ENCODE measurements at regions not wholly inside any gene's neighbourhood (a gene's known extent, or its start where the extent isn't known, plus 50 kb on each side); places are given as distances from the start of the nearest gene placed in this dataset.

DNA sequence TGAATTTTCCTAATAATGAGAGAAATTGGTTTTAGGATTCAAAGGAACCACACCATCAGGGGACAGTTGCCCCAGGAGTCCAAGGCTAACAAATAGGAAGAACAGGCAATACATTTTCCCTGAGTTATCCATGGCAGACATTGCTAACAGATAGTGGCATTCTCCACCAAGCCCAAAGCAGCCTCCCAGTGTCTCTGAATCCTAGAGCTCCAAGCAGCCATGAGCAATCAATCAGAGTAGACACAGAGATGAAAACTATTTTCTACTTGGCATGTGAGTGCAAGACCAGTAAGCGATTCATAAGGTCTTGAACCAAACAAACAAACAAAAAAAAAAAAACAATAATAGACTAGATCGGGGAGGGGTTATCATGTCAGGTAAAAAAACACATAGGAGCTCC lies 515.7 kb downstream of the MED13L start:
- no peak for TF ChIP-seq CTCF (IDR thresholded peaks at IDR 0.05; ENCODE audit: low read length, missing control alignments)
- no peak overlapping the region for H3K4me3 ChIP-seq (replicated peaks; ENCODE audit: low read depth, low read length)
- no peak for DNase-seq (ENCODE audit: low read depth)

- TF ChIP-seq CTCF (IDR thresholded peaks at IDR 0.05; ENCODE audit: low read length, missing control alignments), result no peak
- H3K4me3 ChIP-seq (replicated peaks; ENCODE audit: low read depth, low read length), result no peak overlapping the region
- DNase-seq (ENCODE audit: low read depth), result no peak
Measured at GRCh38 chr12:115760231-115760630, 517.3 kb downstream of the MED13L start.

- no peak overlapping the region for H3K4me3 ChIP-seq (replicated peaks; ENCODE audit: low read depth, low read length)
- no peak for TF ChIP-seq CTCF (IDR thresholded peaks at IDR 0.05; ENCODE audit: low read length, missing control alignments)
Measured at GRCh38 chr12:115758877-115759620, 518.4 kb downstream of the MED13L start.

GRCh38 chr12:115758183-115758582 lies 519.3 kb downstream of the MED13L start:
- TF ChIP-seq CTCF (IDR thresholded peaks at IDR 0.05; ENCODE audit: low read length, missing control alignments), result no peak
- DNase-seq (ENCODE audit: low read depth), result no peak
- no peak overlapping the region for H3K4me3 ChIP-seq (replicated peaks; ENCODE audit: low read depth, low read length)

More at GRCh38 chr12:115758877-115759620, 518.4 kb downstream of the MED13L start:
- no peak for DNase-seq (ENCODE audit: low read depth)

DNA sequence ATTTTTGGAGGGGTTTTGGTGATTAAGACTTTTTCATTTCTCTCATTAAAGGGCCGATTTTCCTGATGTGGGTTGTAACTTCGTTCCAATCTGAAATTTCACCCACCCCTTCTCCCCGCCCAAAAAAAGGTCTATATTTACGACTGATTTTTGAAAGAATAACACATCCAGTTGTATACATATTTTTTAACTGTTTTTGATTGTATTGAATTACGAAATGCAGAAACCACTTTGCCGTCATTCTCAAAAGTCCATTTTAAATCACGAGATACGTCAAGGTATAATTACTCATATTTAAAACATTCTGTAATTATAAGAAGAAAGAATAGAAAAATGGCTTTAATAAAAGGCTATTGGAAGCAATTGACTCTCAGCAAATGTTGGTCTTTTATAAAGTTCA lies 520.7 kb downstream of the MED13L start:
- no peak overlapping the region for H3K4me3 ChIP-seq (replicated peaks; ENCODE audit: low read depth, low read length)
- DNase-seq (ENCODE audit: low read depth), result no peak
- TF ChIP-seq CTCF (IDR thresholded peaks at IDR 0.05; ENCODE audit: low read length, missing control alignments), result no peak

DNA sequence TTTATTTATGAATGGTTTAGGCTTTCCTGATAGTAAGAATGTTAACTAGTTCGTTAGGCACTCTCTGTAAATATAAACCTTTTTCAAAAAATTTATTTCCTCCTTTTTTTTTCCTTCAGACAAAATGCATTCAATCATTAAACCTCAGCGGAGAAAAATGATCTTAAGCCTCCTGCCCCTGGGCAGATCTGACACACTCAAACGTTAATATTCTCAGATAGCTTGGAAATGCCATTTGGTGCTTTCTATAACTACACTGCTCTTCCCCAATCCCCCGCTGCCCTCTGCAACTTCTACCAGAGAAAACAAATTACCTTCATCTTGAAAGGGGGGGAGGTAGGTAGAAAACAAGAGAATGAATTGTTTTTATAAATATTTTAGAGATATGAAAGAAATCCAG lies 521.2 kb downstream of the MED13L start:
- TF ChIP-seq CTCF (IDR thresholded peaks at IDR 0.05; ENCODE audit: low read length, missing control alignments), result no peak
- no peak for DNase-seq (ENCODE audit: low read depth)
- H3K4me3 ChIP-seq (replicated peaks; ENCODE audit: low read depth, low read length), result no peak overlapping the region

- no peak for DNase-seq (ENCODE audit: low read depth)
- no peak for TF ChIP-seq CTCF (IDR thresholded peaks at IDR 0.05; ENCODE audit: low read length, missing control alignments)
- H3K4me3 ChIP-seq (replicated peaks; ENCODE audit: low read depth, low read length), result no peak overlapping the region
Measured at GRCh38 chr12:115755725-115756085, 521.8 kb downstream of the MED13L start.
